HG02852 (cell line): ENCODE measurements at regions not wholly inside any gene's neighbourhood (a gene's known extent, or its start where the extent isn't known, plus 50 kb on each side); places are given as distances from the start of the nearest gene placed in this dataset.

ENCODE experiments used
- ATAC-seq: cut with Tn5 transposase; IDR thresholded peaks from one replicate; pipeline ENCODE4 v1.9.1; 2021; ENCODE audit warnings: mild to moderate bottlenecking, moderate library complexity; ENCODE audit not compliant: unreplicated experiment

- ATAC-seq: no peak
Measured at GRCh38 chr11:130817330-130817944, 98.8 kb downstream of the SNX19 start.

GRCh38 chr11:130819625-130820024 lies 96.7 kb downstream of the SNX19 start:
- ATAC-seq: no peak
